ENCODE measurements at regions not wholly inside any gene's neighbourhood (a gene's known extent, or its start where the extent isn't known, plus 50 kb on each side); places are given as distances from the start of the nearest gene placed in this dataset.
"Not testable (repeated sequence)": the region's sequence is repeated elsewhere in the genome, so short reads cannot be mapped to it uniquely, and the experiment has no call there.

- Histone ChIP-seq H3K27ac (ENCODE audit: low read depth in 1 of 2, low read length in 2 of 2) (no peak overlapping the region), H3K27me3 (ENCODE audit: control insufficient read depth in 1 of 2, insufficient read depth in 2 of 2, low read length in 1 of 2) (no peaks in the 10 kb centered on the region), H3K36me3 (ENCODE audit: control insufficient read depth in 1 of 2, insufficient read depth in 2 of 2, low read length in 1 of 2) (no peaks in the 10 kb centered on the region), H3K4me1 (ENCODE audit: control insufficient read depth in 1 of 2, insufficient read depth in 2 of 2, low read length in 2 of 2) (no peaks in the 10 kb centered on the region), H3K9me3 (ENCODE audit: control insufficient read depth, low read length) (peaks cover 3% of the 10 kb centered on the region), H3K4me3 (ENCODE audit: low read length in 2 of 2) (no peak overlapping the region)
- DNase-seq (no peak), ATAC-seq (ENCODE audit: low FRiP score) (peak; percentile 26)
- intact Hi-C loops (cut with DNase I): no loop called here
- 92 to 95% methylated on average over 25 of the region's 25 CpGs for WGBS, 2 donors
These were observed 1456.2 kb upstream of the SLC10A2 start for GRCh38 chr13:104522235-104523072.

GRCh38 chr13:104510422-104510821 lies 1444.2 kb upstream of the SLC10A2 start:
- ATAC-seq (ENCODE audit: low FRiP score) (no peak), DNase-seq (no peak)
- Histone ChIP-seq H3K4me1 (ENCODE audit: control insufficient read depth in 1 of 2, insufficient read depth in 2 of 2, low read length in 2 of 2) (no peaks in the 10 kb centered on the region), H3K27ac (ENCODE audit: low read depth in 1 of 2, low read length in 2 of 2) (no peak overlapping the region), H3K4me3 (ENCODE audit: low read length in 2 of 2) (no peak overlapping the region), H3K36me3 (ENCODE audit: control insufficient read depth in 1 of 2, insufficient read depth in 2 of 2, low read length in 1 of 2) (no peaks in the 10 kb centered on the region), H3K9me3 (ENCODE audit: control insufficient read depth, low read length) (no peaks in the 10 kb centered on the region), H3K27me3 (ENCODE audit: control insufficient read depth in 1 of 2, insufficient read depth in 2 of 2, low read length in 1 of 2) (no peaks in the 10 kb centered on the region)
- intact Hi-C loops (cut with DNase I): no loop called here
- WGBS, 2 donors: 65 to 74% methylated on average over 2 of the region's 2 CpGs

- intact Hi-C loops (cut with DNase I); ATAC-seq (ENCODE audit: low FRiP score); H3K27me3 ChIP-seq (ENCODE audit: control insufficient read depth in 1 of 2, insufficient read depth in 2 of 2, low read length in 1 of 2); H3K36me3 ChIP-seq (ENCODE audit: control insufficient read depth in 1 of 2, insufficient read depth in 2 of 2, low read length in 1 of 2); H3K27ac ChIP-seq (ENCODE audit: low read depth in 1 of 2, low read length in 2 of 2); DNase-seq; H3K9me3 ChIP-seq (ENCODE audit: control insufficient read depth, low read length); H3K4me1 ChIP-seq (ENCODE audit: control insufficient read depth in 1 of 2, insufficient read depth in 2 of 2, low read length in 2 of 2); H3K4me3 ChIP-seq (ENCODE audit: low read length in 2 of 2): not testable (repeated sequence)
- 81 to 90% methylated on average over 1 of the region's 1 CpG for WGBS, 2 donors
These were observed 1427.3 kb upstream of the SLC10A2 start for GRCh38 chr13:104493502-104493901.

GRCh38 chr13:104491916-104492315 lies 1425.7 kb upstream of the SLC10A2 start:
- H3K4me3 ChIP-seq (ENCODE audit: low read length in 2 of 2): no peak overlapping the region
- H3K36me3 ChIP-seq (ENCODE audit: control insufficient read depth in 1 of 2, insufficient read depth in 2 of 2, low read length in 1 of 2): no peaks in the 10 kb centered on the region
- no peaks in the 10 kb centered on the region for H3K4me1 ChIP-seq (ENCODE audit: control insufficient read depth in 1 of 2, insufficient read depth in 2 of 2, low read length in 2 of 2)
- no peaks in the 10 kb centered on the region for H3K27me3 ChIP-seq (ENCODE audit: control insufficient read depth in 1 of 2, insufficient read depth in 2 of 2, low read length in 1 of 2)
- H3K9me3 ChIP-seq (ENCODE audit: control insufficient read depth, low read length): no peaks in the 10 kb centered on the region
- intact Hi-C loops (cut with DNase I): no loop called here
- ATAC-seq (ENCODE audit: low FRiP score) (no peak), DNase-seq (no peak)
- H3K27ac ChIP-seq (ENCODE audit: low read depth in 1 of 2, low read length in 2 of 2): no peak overlapping the region
- 60 to 68% methylated on average over 5 of the region's 5 CpGs for WGBS, 2 donors

GRCh38 chr13:104487006-104487405 lies 1420.8 kb upstream of the SLC10A2 start:
- no peak for DNase-seq
- no peak for ATAC-seq (ENCODE audit: low FRiP score)
- WGBS, 2 donors: 5 to 12% methylated on average over 1 of the region's 1 CpG

GRCh38 chr13:104485571-104485970 lies 1419.4 kb upstream of the SLC10A2 start:
- no peak overlapping the region for H3K27ac ChIP-seq (ENCODE audit: low read depth in 1 of 2, low read length in 2 of 2)

More at GRCh38 chr13:104487006-104487405, 1420.8 kb upstream of the SLC10A2 start:
- Histone ChIP-seq H3K36me3 (ENCODE audit: control insufficient read depth in 1 of 2, insufficient read depth in 2 of 2, low read length in 1 of 2) (no peaks in the 10 kb centered on the region), H3K9me3 (ENCODE audit: control insufficient read depth, low read length) (no peaks in the 10 kb centered on the region), H3K4me3 (ENCODE audit: low read length in 2 of 2) (no peak overlapping the region), H3K27me3 (ENCODE audit: control insufficient read depth in 1 of 2, insufficient read depth in 2 of 2, low read length in 1 of 2) (no peaks in the 10 kb centered on the region), H3K4me1 (ENCODE audit: control insufficient read depth in 1 of 2, insufficient read depth in 2 of 2, low read length in 2 of 2) (no peaks in the 10 kb centered on the region), H3K27ac (ENCODE audit: low read depth in 1 of 2, low read length in 2 of 2) (no peak overlapping the region)
- intact Hi-C loops (cut with DNase I): no loop called here

GRCh38 chr13:104483631-104484030 lies 1417.4 kb upstream of the SLC10A2 start:
- Histone ChIP-seq H3K27me3 (ENCODE audit: control insufficient read depth in 1 of 2, insufficient read depth in 2 of 2, low read length in 1 of 2) (no peaks in the 10 kb centered on the region), H3K9me3 (ENCODE audit: control insufficient read depth, low read length) (peaks cover 5% of the 10 kb centered on the region), H3K36me3 (ENCODE audit: control insufficient read depth in 1 of 2, insufficient read depth in 2 of 2, low read length in 1 of 2) (no peaks in the 10 kb centered on the region), H3K27ac (ENCODE audit: low read depth in 1 of 2, low read length in 2 of 2) (no peak overlapping the region), H3K4me1 (ENCODE audit: control insufficient read depth in 1 of 2, insufficient read depth in 2 of 2, low read length in 2 of 2) (no peaks in the 10 kb centered on the region), H3K4me3 (ENCODE audit: low read length in 2 of 2) (no peak overlapping the region)
- ATAC-seq (ENCODE audit: low FRiP score) (no peak), DNase-seq (no peak)
- 96 to 99% methylated on average over 10 of the region's 10 CpGs for WGBS, 2 donors
- intact Hi-C loops (cut with DNase I): no loop called here

More at GRCh38 chr13:104485571-104485970, 1419.4 kb upstream of the SLC10A2 start:
- Histone ChIP-seq H3K27me3 (ENCODE audit: control insufficient read depth in 1 of 2, insufficient read depth in 2 of 2, low read length in 1 of 2) (no peaks in the 10 kb centered on the region), H3K9me3 (ENCODE audit: control insufficient read depth, low read length) (no peaks in the 10 kb centered on the region), H3K4me3 (ENCODE audit: low read length in 2 of 2) (no peak overlapping the region), H3K4me1 (ENCODE audit: control insufficient read depth in 1 of 2, insufficient read depth in 2 of 2, low read length in 2 of 2) (no peaks in the 10 kb centered on the region), H3K36me3 (ENCODE audit: control insufficient read depth in 1 of 2, insufficient read depth in 2 of 2, low read length in 1 of 2) (no peaks in the 10 kb centered on the region)
- no peak for DNase-seq
- WGBS, 2 donors: 23 to 30% methylated on average over 1 of the region's 1 CpG
- ATAC-seq (ENCODE audit: low FRiP score): no peak
- intact Hi-C loops (cut with DNase I): no loop called here

GRCh38 chr13:104477261-104477660 lies 1411.0 kb upstream of the SLC10A2 start:
- WGBS, 2 donors: 96 to 97% methylated on average over 2 of the region's 2 CpGs

GRCh38 chr13:104473936-104474335 lies 1407.7 kb upstream of the SLC10A2 start:
- no peaks in the 10 kb centered on the region for H3K36me3 ChIP-seq (ENCODE audit: control insufficient read depth in 1 of 2, insufficient read depth in 2 of 2, low read length in 1 of 2)
- DNase-seq: no peak
- intact Hi-C loops (cut with DNase I): no loop called here
- H3K27me3 ChIP-seq (ENCODE audit: control insufficient read depth in 1 of 2, insufficient read depth in 2 of 2, low read length in 1 of 2): no peaks in the 10 kb centered on the region
- no peak overlapping the region for H3K27ac ChIP-seq (ENCODE audit: low read depth in 1 of 2, low read length in 2 of 2)
- no peaks in the 10 kb centered on the region for H3K4me1 ChIP-seq (ENCODE audit: control insufficient read depth in 1 of 2, insufficient read depth in 2 of 2, low read length in 2 of 2)
- H3K9me3 ChIP-seq (ENCODE audit: control insufficient read depth, low read length): no peaks in the 10 kb centered on the region
- ATAC-seq (ENCODE audit: low FRiP score): no peak
- H3K4me3 ChIP-seq (ENCODE audit: low read length in 2 of 2): no peak overlapping the region

More at GRCh38 chr13:104477261-104477660, 1411.0 kb upstream of the SLC10A2 start:
- H3K27ac ChIP-seq (ENCODE audit: low read depth in 1 of 2, low read length in 2 of 2): no peak overlapping the region
- peaks cover 5% of the 10 kb centered on the region for H3K9me3 ChIP-seq (ENCODE audit: control insufficient read depth, low read length)
- H3K4me3 ChIP-seq (ENCODE audit: low read length in 2 of 2): no peak overlapping the region
- intact Hi-C loops (cut with DNase I): no loop called here
- H3K4me1 ChIP-seq (ENCODE audit: control insufficient read depth in 1 of 2, insufficient read depth in 2 of 2, low read length in 2 of 2): no peaks in the 10 kb centered on the region
- no peaks in the 10 kb centered on the region for H3K36me3 ChIP-seq (ENCODE audit: control insufficient read depth in 1 of 2, insufficient read depth in 2 of 2, low read length in 1 of 2)
- H3K27me3 ChIP-seq (ENCODE audit: control insufficient read depth in 1 of 2, insufficient read depth in 2 of 2, low read length in 1 of 2): no peaks in the 10 kb centered on the region
- ATAC-seq (ENCODE audit: low FRiP score) (no peak), DNase-seq (no peak)

Measured in aorta (tissue), 5 donors.